H9 (cell line): ENCODE measurements at regions not wholly inside any gene's neighbourhood (a gene's known extent, or its start where the extent isn't known, plus 50 kb on each side); places are given as distances from the start of the nearest gene placed in this dataset.

Source experiments
- DNase-seq: peaks from one replicate; pipeline ENCODE4 v3.0.0-alpha.2; 2017
- H2AFZ ChIP-seq: one replicate; pipeline ENCODE4 v1.6.1; 2013; ENCODE audit warnings: mild to moderate bottlenecking, low read length, control low read depth, moderate library complexity
- H2AK5ac ChIP-seq: 2 replicates; pipeline ENCODE4 v1.6.1; 2013; ENCODE audit warnings: low read length, control low read depth, mixed read lengths; ENCODE audit not compliant: insufficient read length
- H2BK120ac ChIP-seq: one replicate; pipeline ENCODE4 v1.6.1; 2013; ENCODE audit warnings: low read depth, mild to moderate bottlenecking, low read length, control low read depth, inconsistent platforms; ENCODE audit not compliant: poor library complexity, severe bottlenecking
- H2BK12ac ChIP-seq: 2 replicates; pipeline ENCODE4 v1.6.1; 2013; ENCODE audit warnings: low read length, control low read depth, mixed read lengths, low read depth; ENCODE audit not compliant: insufficient read length
- H2BK15ac ChIP-seq: 2 replicates; pipeline ENCODE4 v1.6.1; 2013; ENCODE audit warnings: low read depth, low read length, control low read depth
- H2BK20ac ChIP-seq: one replicate; pipeline ENCODE4 v1.6.1; 2013; ENCODE audit warnings: low read depth, mild to moderate bottlenecking, low read length, control low read depth, inconsistent platforms; ENCODE audit not compliant: poor library complexity, severe bottlenecking
- H2BK5ac ChIP-seq: 2 replicates; pipeline ENCODE4 v1.6.1; 2013; ENCODE audit warnings: low read length, control low read depth, mixed read lengths; ENCODE audit not compliant: insufficient read length
- H3K14ac ChIP-seq: 2 replicates; pipeline ENCODE4 v1.6.1; 2013; ENCODE audit warnings: low read length, control low read depth; ENCODE audit not compliant: insufficient read depth
- H3K18ac ChIP-seq: 2 replicates; pipeline ENCODE4 v1.6.1; 2013; ENCODE audit warnings: low read depth, mild to moderate bottlenecking, mixed read lengths, low read length, control low read depth; ENCODE audit not compliant: insufficient read length
- H3K23ac ChIP-seq: 2 replicates; pipeline ENCODE4 v1.6.1; 2013; ENCODE audit warnings: low read length, control low read depth, mixed read lengths, low read depth; ENCODE audit not compliant: insufficient read length
- H3K23me2 ChIP-seq: 2 replicates; pipeline ENCODE4 v1.6.1; 2013; ENCODE audit warnings: low read depth, mild to moderate bottlenecking, mixed read lengths, low read length, control low read depth; ENCODE audit not compliant: insufficient read length, poor library complexity, severe bottlenecking
- H3K27ac ChIP-seq: 2 replicates; pipeline ENCODE4 v1.5.1; 2013; ENCODE audit warnings: low read length, control low read depth, mixed read lengths, low read depth; ENCODE audit not compliant: insufficient read length
- H3K27me3 ChIP-seq: 2 replicates; pipeline ENCODE4 v1.6.1; 2013; ENCODE audit warnings: low read length, control low read depth, inconsistent platforms; ENCODE audit not compliant: insufficient read depth
- H3K4ac ChIP-seq: 2 replicates; pipeline ENCODE4 v1.6.1; 2013; ENCODE audit warnings: low read depth, mild to moderate bottlenecking, control low read depth, inconsistent platforms, low read length, moderate library complexity
- H3K4me1 ChIP-seq: 2 replicates; pipeline ENCODE4 v1.6.1; 2013; ENCODE audit warnings: low read length, control low read depth, inconsistent platforms; ENCODE audit not compliant: insufficient read depth
- H3K4me2 ChIP-seq: 2 replicates; pipeline ENCODE4 v1.6.1; 2013; ENCODE audit warnings: low read length, control low read depth, mixed read lengths; ENCODE audit not compliant: insufficient read length, insufficient read depth
- H3K56ac ChIP-seq: 2 replicates; pipeline ENCODE4 v1.6.1; 2013; ENCODE audit warnings: low read depth, mild to moderate bottlenecking, mixed read lengths, low read length, control low read depth; ENCODE audit not compliant: insufficient read length
- H3K79me1 ChIP-seq: 2 replicates; pipeline ENCODE4 v1.6.1; 2013; ENCODE audit warnings: low read depth, mild to moderate bottlenecking, moderate library complexity, low read length, control low read depth, inconsistent platforms; ENCODE audit not compliant: insufficient read depth, poor library complexity, severe bottlenecking
- H3K79me2 ChIP-seq: 2 replicates; pipeline ENCODE4 v1.6.1; 2013; ENCODE audit warnings: low read length, control low read depth, inconsistent platforms; ENCODE audit not compliant: insufficient read depth
- H3K9ac ChIP-seq: 2 replicates; pipeline ENCODE4 v1.6.1; 2013; ENCODE audit warnings: low read length, control low read depth, mixed read lengths; ENCODE audit not compliant: insufficient read length; ENCODE audit errors: extremely low read depth
- H3K9me3 ChIP-seq: one replicate; pipeline ENCODE4 v1.6.1; 2013; ENCODE audit warnings: low read depth, low read length, inconsistent platforms; ENCODE audit not compliant: control insufficient read depth
- H3T11ph ChIP-seq: one replicate; pipeline ENCODE4 v1.6.1; 2013; ENCODE audit warnings: mild to moderate bottlenecking, low read length, control low read depth, inconsistent platforms
- H4K20me1 ChIP-seq: one replicate; pipeline ENCODE4 v1.6.1; 2013; ENCODE audit not compliant: control insufficient read depth, insufficient read length, insufficient read depth
- H4K5ac ChIP-seq: 2 replicates; pipeline ENCODE4 v1.6.1; 2013; ENCODE audit warnings: low read depth, mild to moderate bottlenecking, mixed read lengths, low read length, control low read depth; ENCODE audit not compliant: insufficient read length
- H4K8ac ChIP-seq: replicated peaks from 2 replicates; pipeline ENCODE4 v1.6.1; 2013; ENCODE audit warnings: low read length, control low read depth, mixed read lengths, low read depth; ENCODE audit not compliant: insufficient read length
- H4K91ac ChIP-seq: 2 replicates; pipeline ENCODE4 v1.6.1; 2013; ENCODE audit warnings: low read depth, mild to moderate bottlenecking, moderate library complexity, mixed read lengths, low read length, control low read depth; ENCODE audit not compliant: insufficient read length
- H3K27ac Mint-ChIP-seq, 3 experiments: 2 replicates in 2 of 3; 3 replicates in 1 of 3; pipeline ENCODE4 v1.8.0; 2020 to 2021; ENCODE audit warnings: mixed read lengths in 3 of 3, mild to moderate bottlenecking in 1 of 3, moderate library complexity in 1 of 3
- H3K27me3 Mint-ChIP-seq: 2 replicates; pipeline ENCODE4 v1.8.0; 2021; ENCODE audit warnings: low read depth, mild to moderate bottlenecking, moderate library complexity, mixed read lengths
- H3K36me3 Mint-ChIP-seq, 3 experiments: 2 replicates in 2 of 3; 3 replicates in 1 of 3; pipeline ENCODE4 v1.8.0; 2020 to 2021; ENCODE audit warnings: low read depth in 3 of 3, mixed read lengths in 3 of 3; ENCODE audit not compliant: insufficient read depth in 1 of 3
- H3K4me1 Mint-ChIP-seq, 2 experiments: 2 replicates each; pipeline ENCODE4 v1.8.0; 2020; ENCODE audit warnings: mixed read lengths in 2 of 2
- H3K4me3 Mint-ChIP-seq, 2 experiments: 2 replicates in 1 of 2; 3 replicates in 1 of 2; pipeline ENCODE4 v1.8.0; 2020 to 2021; ENCODE audit warnings: mild to moderate bottlenecking in 2 of 2, mixed read lengths in 2 of 2, moderate library complexity in 1 of 2
- H3K9me3 Mint-ChIP-seq, 2 experiments: 2 replicates in 1 of 2; 3 replicates in 1 of 2; pipeline ENCODE4 v1.8.0; 2020; ENCODE audit warnings: mild to moderate bottlenecking in 2 of 2, mixed read lengths in 2 of 2, moderate library complexity in 1 of 2
- CTCF ChIP-seq: fragments of 200-600 bp; sonication (generic); conservative IDR thresholded peaks from 3 replicates; pipeline ENCODE4 v1.8.0; 2021; ENCODE audit warnings: antibody characterized with exemption, mild to moderate bottlenecking
- WGBS: extraction: QIAGEN DNeasy Blood & Tissue Kit; methylation state at CpG from one replicate; pipeline ENCODE4 v1.1.7; 2013; ENCODE audit warnings: missing lambda C conversion rate, low lambda C conversion rate, mixed read lengths; ENCODE audit not compliant: insufficient read length; ENCODE audit errors: extremely low coverage; 5-methylcytosine and 5-hydroxymethylcytosine counted together

- no peaks in the 10 kb centered on the region for H3K4me1 ChIP-seq
- no peaks in the 10 kb centered on the region for H4K20me1 ChIP-seq
- Mint-ChIP-seq H3K9me3 (peaks cover 6 to 16% of the 10 kb centered on the region in 2 experiments), H3K27me3 (no peaks in the 10 kb centered on the region), H3K27ac (no peak overlapping the region), H3K36me3 (peaks cover 0 to 11% (median 4%) of the 10 kb centered on the region in 3 experiments; a peak in 1 of 7 replicates), H3K4me3 (no peak overlapping the region), H3K4me1 (peaks cover 13 to 17% of the 10 kb centered on the region in 2 experiments)
- no peaks in the 10 kb centered on the region for H3K27me3 ChIP-seq
- no peak overlapping the region for H3K4ac ChIP-seq
- no peak overlapping the region for H2BK5ac ChIP-seq
- H2AK5ac ChIP-seq = no peak overlapping the region
- no peak overlapping the region for H2BK15ac ChIP-seq
- WGBS = no CpG with 5 or more reads among the region's 5 CpGs
- no peak overlapping the region for H4K5ac ChIP-seq
- no peak overlapping the region for H3T11ph ChIP-seq
- H2BK12ac ChIP-seq = no peak overlapping the region
- no peaks in the 10 kb centered on the region for H3K9me3 ChIP-seq
- DNase-seq = no peak
- H3K23me2 ChIP-seq = no peaks in the 10 kb centered on the region
- H3K79me2 ChIP-seq = no peaks in the 10 kb centered on the region
- H3K14ac ChIP-seq = no peak overlapping the region
- TF ChIP-seq CTCF = no peak
- no peak overlapping the region for H3K9ac ChIP-seq
- H3K23ac ChIP-seq = no peak overlapping the region
- no peak overlapping the region for H2BK120ac ChIP-seq
- no peak overlapping the region for H3K27ac ChIP-seq
- H4K91ac ChIP-seq = no peak overlapping the region
- no peak overlapping the region for H2AFZ ChIP-seq
- no peak overlapping the region for H3K18ac ChIP-seq
- H2BK20ac ChIP-seq = no peak overlapping the region
- no peak overlapping the region for H4K8ac ChIP-seq
- no peaks in the 10 kb centered on the region for H3K79me1 ChIP-seq
- H3K56ac ChIP-seq = no peak overlapping the region
- H3K4me2 ChIP-seq = no peak overlapping the region
Observed at GRCh38 chr12:67788118-67788517, 139.6 kb downstream of the DYRK2 start.
